ENCODE measurements at regions not wholly inside any gene's neighbourhood (a gene's known extent, or its start where the extent isn't known, plus 50 kb on each side); places are given as distances from the start of the nearest gene placed in this dataset.

DNA sequence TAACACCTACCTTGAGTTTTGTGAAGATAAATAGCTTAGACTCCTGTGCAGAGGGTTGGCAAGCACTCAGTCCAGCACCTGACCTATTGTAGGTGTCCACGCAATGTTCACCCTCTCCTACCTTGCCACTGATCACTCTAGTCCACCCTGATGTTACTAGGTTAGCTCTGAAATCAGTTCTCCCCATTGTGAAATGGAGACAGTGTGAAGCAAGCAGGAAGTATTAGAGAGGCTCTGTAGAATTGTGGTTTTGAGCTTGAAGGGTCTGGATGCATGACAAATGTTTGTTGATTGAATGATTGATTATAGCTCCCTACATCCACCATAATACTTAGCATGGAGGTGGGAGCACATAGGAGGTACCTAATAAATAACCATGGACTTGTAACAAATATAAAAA lies 199.7 kb downstream of the RPLP1 start:
- no TSS peak for BruUV-seq (replicated peaks)
- H3K27me3 Mint-ChIP-seq (ENCODE audit: unreplicated experiment), result peaks cover 80% of the 10 kb centered on the region
- no peak overlapping the region for H3K27ac Mint-ChIP-seq (ENCODE audit: unreplicated experiment)
- no peaks in the 10 kb centered on the region for H3K9me3 Mint-ChIP-seq (ENCODE audit: low read depth, unreplicated experiment)
- no peaks in the 10 kb centered on the region for H3K36me3 Mint-ChIP-seq (ENCODE audit: insufficient read depth, unreplicated experiment)
- CTCF ChIA-PET, result no interaction called here
- H3K4me1 Mint-ChIP-seq (ENCODE audit: low read depth, unreplicated experiment), result peaks cover 6% of the 10 kb centered on the region
- DNase-seq, result no peak
- TF ChIP-seq, protein P1, sequence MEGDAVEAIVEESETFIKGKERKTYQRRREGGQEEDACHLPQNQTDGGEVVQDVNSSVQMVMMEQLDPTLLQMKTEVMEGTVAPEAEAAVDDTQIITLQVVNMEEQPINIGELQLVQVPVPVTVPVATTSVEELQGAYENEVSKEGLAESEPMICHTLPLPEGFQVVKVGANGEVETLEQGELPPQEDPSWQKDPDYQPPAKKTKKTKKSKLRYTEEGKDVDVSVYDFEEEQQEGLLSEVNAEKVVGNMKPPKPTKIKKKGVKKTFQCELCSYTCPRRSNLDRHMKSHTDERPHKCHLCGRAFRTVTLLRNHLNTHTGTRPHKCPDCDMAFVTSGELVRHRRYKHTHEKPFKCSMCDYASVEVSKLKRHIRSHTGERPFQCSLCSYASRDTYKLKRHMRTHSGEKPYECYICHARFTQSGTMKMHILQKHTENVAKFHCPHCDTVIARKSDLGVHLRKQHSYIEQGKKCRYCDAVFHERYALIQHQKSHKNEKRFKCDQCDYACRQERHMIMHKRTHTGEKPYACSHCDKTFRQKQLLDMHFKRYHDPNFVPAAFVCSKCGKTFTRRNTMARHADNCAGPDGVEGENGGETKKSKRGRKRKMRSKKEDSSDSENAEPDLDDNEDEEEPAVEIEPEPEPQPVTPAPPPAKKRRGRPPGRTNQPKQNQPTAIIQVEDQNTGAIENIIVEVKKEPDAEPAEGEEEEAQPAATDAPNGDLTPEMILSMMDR (IDR thresholded peaks at IDR 0.05; ENCODE audit: unreplicated experiment), result no peak
- intact Hi-C loops (cut with micrococcal nuclease; ENCODE audit: unreplicated experiment), result no loop called here
- no peak overlapping the region for H3K4me3 Mint-ChIP-seq (ENCODE audit: low read depth, unreplicated experiment)

DNA sequence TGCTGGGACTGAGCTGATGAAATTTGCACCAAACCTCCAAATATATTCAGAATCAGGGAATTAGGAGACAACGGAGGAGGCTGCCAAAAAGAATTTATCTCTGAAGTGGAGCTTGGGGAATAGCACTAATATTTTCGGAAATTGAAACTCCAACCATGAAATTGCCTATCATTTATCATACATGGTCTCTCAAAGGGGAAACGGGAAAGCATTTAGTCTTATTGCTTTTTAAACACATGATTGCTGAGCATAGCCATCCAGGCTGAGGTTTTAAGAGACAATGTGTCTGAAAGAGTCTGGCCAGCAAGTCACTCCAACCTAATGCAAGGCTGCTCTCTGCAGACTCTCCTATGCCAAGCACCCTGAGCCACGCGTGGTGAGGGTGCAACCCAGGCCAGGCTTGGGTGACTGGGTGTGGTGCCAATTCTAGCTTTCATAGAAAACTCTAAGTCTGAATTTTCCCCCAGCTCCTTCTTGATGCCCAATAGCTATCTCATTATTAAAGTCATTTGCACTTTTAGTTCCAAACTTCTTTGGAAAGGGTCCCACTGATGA lies 200.2 kb downstream of the RPLP1 start:
- TF ChIP-seq, protein P1 (IDR thresholded peaks at IDR 0.05; ENCODE audit: unreplicated experiment), result no peak
- CTCF ChIA-PET, result no interaction called here
- Mint-ChIP-seq H3K27ac (ENCODE audit: unreplicated experiment) (no peak overlapping the region), H3K27me3 (ENCODE audit: unreplicated experiment) (peaks cover 80% of the 10 kb centered on the region), H3K36me3 (ENCODE audit: insufficient read depth, unreplicated experiment) (no peaks in the 10 kb centered on the region), H3K9me3 (ENCODE audit: low read depth, unreplicated experiment) (no peaks in the 10 kb centered on the region), H3K4me3 (ENCODE audit: low read depth, unreplicated experiment) (no peak overlapping the region), H3K4me1 (ENCODE audit: low read depth, unreplicated experiment) (peaks cover 6% of the 10 kb centered on the region)
- DNase-seq, result no peak
- BruUV-seq (replicated peaks), result no TSS peak
- intact Hi-C loops (cut with micrococcal nuclease; ENCODE audit: unreplicated experiment), result no loop called here

DNA sequence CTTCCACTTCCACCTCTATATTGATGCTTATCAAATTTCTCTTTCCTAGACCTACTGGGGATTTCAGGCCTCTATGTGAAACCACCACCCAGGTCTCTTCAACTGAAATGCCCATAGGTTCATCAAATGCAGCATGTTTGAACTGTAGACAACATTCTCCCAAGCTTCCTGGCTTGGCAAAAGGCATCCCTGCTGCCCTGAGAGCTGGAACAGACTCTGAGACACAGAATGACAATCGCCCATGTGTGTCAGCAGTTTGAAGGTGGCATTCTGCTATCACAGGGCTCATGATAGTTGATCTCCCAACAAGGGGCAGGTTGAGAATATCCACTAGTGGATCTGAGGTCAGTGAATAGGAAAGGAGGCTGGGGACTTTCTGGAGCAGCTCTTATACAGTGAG lies 200.7 kb downstream of the RPLP1 start:
- TF ChIP-seq, protein P1 (IDR thresholded peaks at IDR 0.05; ENCODE audit: unreplicated experiment), result no peak
- no peak overlapping the region for H3K4me3 Mint-ChIP-seq (ENCODE audit: low read depth, unreplicated experiment)
- no peak for DNase-seq
- BruUV-seq (replicated peaks), result no TSS peak
- intact Hi-C loops (cut with micrococcal nuclease; ENCODE audit: unreplicated experiment), result no loop called here
- peaks cover 6% of the 10 kb centered on the region for H3K4me1 Mint-ChIP-seq (ENCODE audit: low read depth, unreplicated experiment)
- H3K27me3 Mint-ChIP-seq (ENCODE audit: unreplicated experiment), result peaks cover 80% of the 10 kb centered on the region
- H3K27ac Mint-ChIP-seq (ENCODE audit: unreplicated experiment), result no peak overlapping the region
- no peaks in the 10 kb centered on the region for H3K36me3 Mint-ChIP-seq (ENCODE audit: insufficient read depth, unreplicated experiment)
- no peaks in the 10 kb centered on the region for H3K9me3 Mint-ChIP-seq (ENCODE audit: low read depth, unreplicated experiment)
- CTCF ChIA-PET, result no interaction called here

DNA sequence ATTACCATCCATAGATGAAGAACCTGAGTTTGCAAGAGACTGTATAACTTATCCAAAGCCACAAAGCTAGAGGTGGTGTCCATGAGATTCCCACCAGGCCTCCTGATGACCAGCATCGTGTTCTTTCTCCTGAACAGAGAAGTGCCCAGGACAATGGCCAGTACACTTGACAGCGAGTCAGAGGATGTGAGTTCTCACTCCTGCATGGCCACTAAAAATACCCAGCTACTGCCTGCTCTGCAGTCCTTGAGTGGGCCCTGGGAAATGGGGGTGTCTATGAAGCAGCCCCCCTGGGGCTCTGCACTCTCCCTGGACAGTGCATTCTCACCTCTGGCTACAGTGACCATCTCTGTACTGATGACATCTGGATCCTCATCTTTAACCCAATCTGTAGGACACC lies 201.2 kb downstream of the RPLP1 start:
- CTCF ChIA-PET, result no interaction called here
- no peak for DNase-seq
- intact Hi-C loops (cut with micrococcal nuclease; ENCODE audit: unreplicated experiment), result no loop called here
- no peak overlapping the region for H3K4me3 Mint-ChIP-seq (ENCODE audit: low read depth, unreplicated experiment)
- H3K36me3 Mint-ChIP-seq (ENCODE audit: insufficient read depth, unreplicated experiment), result no peaks in the 10 kb centered on the region
- BruUV-seq (replicated peaks), result no TSS peak
- peaks cover 6% of the 10 kb centered on the region for H3K4me1 Mint-ChIP-seq (ENCODE audit: low read depth, unreplicated experiment)
- TF ChIP-seq, protein P1 (IDR thresholded peaks at IDR 0.05; ENCODE audit: unreplicated experiment), result no peak
- peaks cover 80% of the 10 kb centered on the region for H3K27me3 Mint-ChIP-seq (ENCODE audit: unreplicated experiment)
- no peaks in the 10 kb centered on the region for H3K9me3 Mint-ChIP-seq (ENCODE audit: low read depth, unreplicated experiment)
- H3K27ac Mint-ChIP-seq (ENCODE audit: unreplicated experiment), result no peak overlapping the region

All from Calu3 (cell line).